Adrenal gland (tissue), 5 donors: ENCODE measurements at regions not wholly inside any gene's neighbourhood (a gene's known extent, or its start where the extent isn't known, plus 50 kb on each side); places are given as distances from the start of the nearest gene placed in this dataset.

Source experiments
- POLR2A ChIP-seq, 2 donors: fragments of 450-650 bp; IDR thresholded peaks; one replicate each; pipeline ENCODE4 v1.6.1; 2017; ENCODE audit warnings: antibody characterized with exemption in 2 of 2, mild to moderate bottlenecking in 2 of 2, moderate library complexity in 1 of 2
- TF ChIP-seq, protein P1 (sequence below), 6 experiments: fragments of 450-650 bp in 4 of 6; fragments of 200-600 bp in 2 of 6; sonication (generic) in 1 of 6; IDR thresholded peaks; 1 replicate in 5 of 6; 2 replicates in 1 of 6; pipeline versions ENCODE4 v1.5.1 to v1.8.0; 2016 to 2021; ENCODE audit warnings: antibody characterized with exemption in 6 of 6, mild to moderate bottlenecking in 2 of 6, moderate library complexity in 1 of 6
- donor health status: DM: no; HTN: no; CAD: no.

DNA sequence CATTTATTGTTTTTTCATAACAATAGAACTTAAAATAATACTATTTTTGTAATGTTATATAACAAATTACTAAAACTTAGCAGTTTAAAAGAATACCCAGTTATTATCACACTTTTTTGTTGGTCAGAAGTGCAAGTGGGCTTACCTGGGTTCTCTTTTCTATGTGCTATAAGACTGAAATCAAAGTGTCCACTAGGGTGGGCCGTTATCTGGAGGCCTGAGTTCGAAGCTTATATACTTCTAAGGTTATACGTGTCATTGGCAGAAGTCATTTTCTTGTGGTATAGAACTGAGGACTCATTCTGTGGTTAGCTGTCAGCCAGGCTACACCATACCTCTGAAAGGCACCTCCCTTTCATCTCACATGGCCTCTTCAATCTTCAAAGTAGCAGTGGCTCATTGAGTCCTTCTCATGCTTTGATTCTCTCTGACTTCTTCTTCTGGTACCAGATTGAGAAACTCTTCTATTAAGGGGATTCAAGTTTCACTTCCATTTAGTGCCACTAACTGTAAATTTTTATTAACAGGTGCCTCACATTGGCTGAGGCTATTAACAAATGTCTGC, 414.3 kb downstream of the AMY1C start:
- TF ChIP-seq, protein P1, sequence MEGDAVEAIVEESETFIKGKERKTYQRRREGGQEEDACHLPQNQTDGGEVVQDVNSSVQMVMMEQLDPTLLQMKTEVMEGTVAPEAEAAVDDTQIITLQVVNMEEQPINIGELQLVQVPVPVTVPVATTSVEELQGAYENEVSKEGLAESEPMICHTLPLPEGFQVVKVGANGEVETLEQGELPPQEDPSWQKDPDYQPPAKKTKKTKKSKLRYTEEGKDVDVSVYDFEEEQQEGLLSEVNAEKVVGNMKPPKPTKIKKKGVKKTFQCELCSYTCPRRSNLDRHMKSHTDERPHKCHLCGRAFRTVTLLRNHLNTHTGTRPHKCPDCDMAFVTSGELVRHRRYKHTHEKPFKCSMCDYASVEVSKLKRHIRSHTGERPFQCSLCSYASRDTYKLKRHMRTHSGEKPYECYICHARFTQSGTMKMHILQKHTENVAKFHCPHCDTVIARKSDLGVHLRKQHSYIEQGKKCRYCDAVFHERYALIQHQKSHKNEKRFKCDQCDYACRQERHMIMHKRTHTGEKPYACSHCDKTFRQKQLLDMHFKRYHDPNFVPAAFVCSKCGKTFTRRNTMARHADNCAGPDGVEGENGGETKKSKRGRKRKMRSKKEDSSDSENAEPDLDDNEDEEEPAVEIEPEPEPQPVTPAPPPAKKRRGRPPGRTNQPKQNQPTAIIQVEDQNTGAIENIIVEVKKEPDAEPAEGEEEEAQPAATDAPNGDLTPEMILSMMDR (IDR thresholded peaks at IDR 0.05), result no peak
- no peak for TF ChIP-seq POLR2A (IDR thresholded peaks at IDR 0.05)
